ENCODE measurements at regions not wholly inside any gene's neighbourhood (a gene's known extent, or its start where the extent isn't known, plus 50 kb on each side); places are given as distances from the start of the nearest gene placed in this dataset.
"Not testable (repeated sequence)": the region's sequence is repeated elsewhere in the genome, so short reads cannot be mapped to it uniquely, and the experiment has no call there.

- DNase-seq, result no peak
Observed at GRCh38 chr2:105526000-105526925, 127.4 kb upstream of the FHL2 start.

GRCh38 chr2:105525201-105525600, 126.3 kb upstream of the FHL2 start:
- no peak for DNase-seq

- no peak for DNase-seq
Observed at GRCh38 chr2:105522645-105523044, 123.8 kb upstream of the FHL2 start.

DNA sequence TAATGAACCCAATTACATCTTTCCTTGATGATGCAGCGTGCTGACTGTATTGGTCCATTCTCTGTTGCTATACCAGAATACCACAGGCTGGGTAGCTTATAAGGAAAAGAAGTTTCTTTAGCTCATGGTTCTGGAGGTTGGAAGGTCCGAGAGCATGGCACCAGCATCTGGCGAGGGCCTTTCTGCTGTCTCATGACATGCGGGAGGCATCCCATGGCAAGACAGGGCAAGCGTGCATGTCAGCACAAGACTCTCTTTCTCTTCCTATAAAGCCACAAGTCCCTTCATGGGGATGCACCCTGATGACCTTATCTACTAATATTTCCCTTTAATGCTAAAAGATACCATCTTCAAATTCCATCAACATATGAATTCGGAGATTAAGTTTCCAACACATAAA, 122.8 kb upstream of the FHL2 start:
- DNase-seq, result no peak

GRCh38 chr2:105521176-105521575, 122.3 kb upstream of the FHL2 start:
- no peak for DNase-seq

DNA sequence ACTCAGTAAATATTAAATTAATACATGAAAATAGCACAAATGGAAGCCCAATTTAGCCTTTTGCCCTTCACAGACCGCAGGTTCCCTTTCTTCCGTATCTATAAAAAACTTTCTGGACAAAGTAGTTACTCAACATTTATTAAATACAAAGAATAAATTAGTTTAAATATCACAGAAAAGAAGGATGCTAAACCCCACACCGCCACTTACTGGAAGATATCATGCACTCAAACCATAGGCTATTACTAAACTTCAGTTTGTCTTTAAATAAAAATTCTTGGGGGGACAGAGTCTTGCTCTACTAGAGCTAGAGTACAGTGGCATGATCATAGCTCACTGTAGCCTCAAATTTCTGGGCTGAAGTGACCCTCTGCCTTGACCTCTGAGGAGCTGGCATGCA, 120.7 kb upstream of the FHL2 start:
- no peak for DNase-seq

DNA sequence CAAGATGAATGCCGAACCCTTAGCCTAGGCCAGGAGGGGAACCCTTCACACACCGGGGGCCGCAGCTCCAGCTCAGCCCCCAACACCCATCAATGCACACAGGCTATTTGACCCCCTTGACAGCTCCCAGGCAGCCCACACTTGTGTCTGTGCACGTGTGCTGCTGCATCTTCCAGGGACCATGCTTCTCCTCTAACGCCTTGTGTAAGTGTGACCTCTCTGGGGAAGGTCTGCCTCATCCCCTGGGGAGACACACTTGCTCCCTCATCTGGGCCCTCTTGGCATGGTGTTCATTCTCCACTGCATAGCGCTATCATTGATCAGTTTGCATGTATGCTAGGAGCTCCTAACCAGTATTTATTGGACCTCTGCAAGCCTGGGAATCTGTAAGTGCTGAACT, 120.0 kb upstream of the FHL2 start:
- no peak for DNase-seq

GRCh38 chr2:105517814-105518705, 119.2 kb upstream of the FHL2 start:
- no peak for DNase-seq

DNA sequence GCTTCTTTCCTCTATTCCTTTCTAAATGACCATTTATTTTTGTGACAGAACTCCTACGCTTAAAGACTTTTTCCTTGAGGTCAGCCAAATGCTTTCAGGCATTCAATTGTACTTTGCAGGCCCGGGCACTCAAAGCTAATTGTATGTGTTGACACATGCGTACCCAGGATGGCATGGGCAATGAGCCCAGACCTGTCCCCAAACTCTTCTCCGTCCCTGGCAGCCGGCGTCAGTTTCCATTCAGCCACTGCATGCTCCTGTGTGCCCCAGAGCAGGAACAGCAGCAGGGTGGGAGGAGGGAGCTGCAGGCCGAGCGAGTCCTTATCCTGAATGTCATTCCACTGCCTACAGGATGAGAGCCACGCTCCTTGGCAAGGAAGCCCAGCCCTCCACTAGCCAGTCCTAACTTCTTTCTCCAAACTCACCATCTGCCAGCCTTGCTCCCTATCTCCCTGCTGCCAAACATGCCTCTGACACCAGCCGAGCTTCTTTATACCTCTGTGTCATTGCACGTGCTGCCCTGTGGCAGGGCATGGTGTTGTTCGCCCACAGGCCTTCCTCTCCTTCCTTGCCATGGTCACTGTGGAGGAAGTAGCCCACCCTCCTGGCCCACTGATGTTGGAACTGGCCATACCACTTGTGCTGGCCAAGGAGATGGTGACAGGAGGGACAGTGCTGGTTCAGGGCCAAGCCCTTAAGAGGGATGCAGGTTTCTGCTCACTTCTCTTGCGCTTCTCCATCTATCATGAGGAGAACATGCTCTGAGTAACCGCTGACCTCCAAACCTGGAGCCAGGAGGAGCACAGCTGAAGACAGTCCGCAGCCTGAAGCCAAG, 116.9 kb upstream of the FHL2 start:
- no peak for DNase-seq

DNA sequence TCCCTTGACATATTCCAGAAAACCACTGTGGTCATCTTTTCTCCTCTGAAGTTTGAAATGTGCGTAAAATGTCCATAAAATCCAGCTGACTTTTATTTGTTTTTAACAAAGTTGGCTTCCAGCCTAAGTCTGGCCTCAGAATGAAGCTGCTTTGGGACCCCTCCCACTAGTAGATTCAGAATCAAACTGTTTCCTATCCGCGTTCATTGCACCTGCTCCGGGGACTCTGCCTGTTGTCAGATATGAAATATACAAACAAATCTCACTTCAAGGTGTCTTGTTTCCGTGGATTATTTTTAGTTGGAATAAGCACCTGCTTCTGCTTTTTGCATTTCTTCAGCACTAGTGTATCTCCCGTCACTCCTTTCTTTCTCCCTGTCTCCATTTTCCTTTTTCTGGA, 115.7 kb upstream of the FHL2 start:
- no peak for DNase-seq

DNA sequence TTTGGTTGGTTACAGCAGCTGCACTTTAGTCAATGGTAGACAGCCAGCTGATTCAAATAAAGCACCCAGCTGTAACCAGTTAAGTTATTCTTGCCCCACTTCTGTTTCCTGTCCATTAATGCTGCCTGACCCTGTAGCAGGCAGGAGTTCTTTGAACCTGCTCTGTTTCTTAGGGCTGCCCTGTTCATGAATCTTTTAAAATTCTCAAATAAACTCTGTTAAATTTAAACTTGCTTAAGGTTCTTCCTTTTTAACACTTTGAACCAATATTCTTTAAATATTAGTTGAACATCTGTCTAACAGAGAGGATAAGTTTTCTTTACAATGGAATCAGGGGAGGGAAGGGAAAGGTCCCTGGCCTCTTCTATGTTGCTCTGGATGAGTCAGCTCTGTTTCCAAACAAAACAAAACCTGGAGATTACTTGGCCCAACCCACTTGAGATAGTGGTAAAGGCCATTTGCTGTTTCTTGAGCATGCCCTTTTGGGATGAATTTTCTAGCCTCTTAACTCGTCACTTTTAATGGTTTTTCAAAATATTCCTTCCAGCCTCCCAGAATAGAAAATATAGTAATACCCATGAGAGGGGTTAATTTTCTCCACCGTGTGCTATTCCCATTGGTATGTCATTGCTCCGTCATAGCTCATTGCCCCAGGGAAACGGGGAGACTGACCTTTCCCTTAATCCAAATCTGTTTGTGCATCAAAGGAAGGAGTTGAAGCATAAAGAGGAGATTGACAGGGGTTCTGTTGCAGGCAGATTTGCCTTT, 112.1 kb upstream of the FHL2 start:
- no peak for DNase-seq

GRCh38 chr2:105509269-105510086, 110.6 kb upstream of the FHL2 start:
- DNase-seq, result no peak

GRCh38 chr2:105506860-105507259, 108.0 kb upstream of the FHL2 start:
- not testable (repeated sequence) for DNase-seq

DNA sequence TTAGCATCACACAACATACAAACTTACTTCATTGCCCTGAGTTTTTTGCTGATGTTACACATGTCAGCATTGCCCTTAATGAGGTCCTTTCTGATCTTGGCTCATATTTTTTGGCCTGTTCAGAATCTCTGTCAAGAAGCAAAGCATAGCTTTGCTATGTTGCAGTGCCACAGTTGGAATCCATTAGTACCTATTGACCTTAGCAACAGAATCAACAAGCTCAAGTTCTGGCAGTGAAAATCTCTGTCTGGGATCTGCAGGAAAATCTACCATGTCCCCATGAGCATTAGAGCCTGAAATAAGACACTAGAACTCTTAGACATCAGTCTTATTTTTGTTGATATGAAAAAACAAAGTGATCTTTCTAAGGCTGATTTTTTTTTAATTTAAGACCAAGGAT, 105.6 kb upstream of the FHL2 start:
- no peak for DNase-seq

GRCh38 chr2:105502625-105503334, 103.9 kb upstream of the FHL2 start:
- no peak for DNase-seq

GRCh38 chr2:105498281-105498846, 99.5 kb upstream of the FHL2 start:
- no peak for DNase-seq

- no peak for DNase-seq
Observed at GRCh38 chr2:105497094-105497493, 98.2 kb upstream of the FHL2 start.

DNA sequence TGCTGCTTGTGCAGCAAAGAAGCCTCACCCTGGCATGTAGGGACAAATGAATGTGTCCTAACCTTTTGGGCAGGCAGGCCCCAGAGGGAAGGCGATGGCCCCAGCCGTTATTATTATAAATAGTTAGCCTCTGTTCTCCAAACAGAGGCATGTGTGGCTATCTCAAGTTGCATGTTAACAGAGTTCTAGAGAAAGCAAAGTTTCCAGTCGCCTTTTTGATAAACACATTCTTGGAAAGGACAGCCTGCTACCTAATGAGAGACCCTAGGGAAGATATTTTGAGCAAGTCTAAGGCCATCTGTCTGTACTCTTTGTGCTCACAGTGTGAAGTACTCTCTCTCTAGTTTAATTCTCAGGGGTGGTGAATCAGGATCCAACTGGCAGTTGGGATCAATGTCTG, 97.4 kb upstream of the FHL2 start:
- DNase-seq, result no peak

GRCh38 chr2:105494683-105495425, 96.0 kb upstream of the FHL2 start:
- DNase-seq, result no peak
